Right lobe of liver (tissue), 4 donors: ENCODE measurements at regions not wholly inside any gene's neighbourhood (a gene's known extent, or its start where the extent isn't known, plus 50 kb on each side); places are given as distances from the start of the nearest gene placed in this dataset.

ENCODE experiments used
- CTCF ChIP-seq, 4 donors: fragments of 200-600 bp in 3 of 4; fragments of 450-650 bp in 1 of 4; IDR thresholded peaks; one replicate each; pipeline versions ENCODE4 v1.5.1 to v1.8.0; 2016 to 2022; ENCODE audit warnings: antibody characterized with exemption in 4 of 4, mild to moderate bottlenecking in 2 of 4
- POLR2A ChIP-seq: fragments of 450-650 bp; IDR thresholded peaks from one replicate; pipeline ENCODE4 v1.6.1; 2017; ENCODE audit warnings: antibody characterized with exemption, mild to moderate bottlenecking
- donor health status: DM: no; HTN: no; CAD: no.
- donor health status: DM: no; HTN: no; CAD: no.
- donor health status: DM: no; HTN: yes; CAD: no.

DNA sequence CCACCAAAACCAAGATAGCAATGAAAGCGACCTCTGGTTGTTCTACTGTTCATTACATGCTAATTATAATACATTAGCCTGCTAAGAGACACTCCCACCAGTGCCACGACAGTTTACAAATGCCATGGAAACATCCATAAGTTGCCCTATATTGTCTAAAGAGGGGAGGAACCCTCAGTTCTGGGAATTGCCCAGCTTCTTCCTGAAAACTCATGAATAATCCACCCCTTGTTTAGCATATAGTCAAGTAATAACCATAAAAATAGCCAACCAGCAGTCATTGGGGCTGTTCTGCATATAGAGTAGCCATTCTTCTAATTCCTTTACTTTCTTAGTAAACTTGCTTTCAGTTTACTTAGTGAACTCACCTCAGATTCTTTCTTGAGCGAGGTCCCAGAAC is 189.8 kb upstream of the SOX11 start:
- TF ChIP-seq CTCF (IDR thresholded peaks at IDR 0.05) (no peak), POLR2A (no peak)
